Endodermal cell (in vitro differentiated cells): ENCODE measurements at regions not wholly inside any gene's neighbourhood (a gene's known extent, or its start where the extent isn't known, plus 50 kb on each side); places are given as distances from the start of the nearest gene placed in this dataset.

ENCODE experiments used
- DNase-seq: peaks from one replicate; pipeline ENCODE4 v3.0.0-alpha.2; 2017
- H3K27ac ChIP-seq: 2 replicates; pipeline ENCODE4 v1.5.1; 2013; ENCODE audit warnings: mild to moderate bottlenecking, low read depth, low read length, moderate library complexity
- H3K27me3 ChIP-seq: 2 replicates; pipeline ENCODE4 v1.6.1; 2013; ENCODE audit warnings: mild to moderate bottlenecking, low read length, moderate library complexity; ENCODE audit not compliant: insufficient read depth, control insufficient read depth, poor library complexity, severe bottlenecking
- H3K36me3 ChIP-seq: 2 replicates; pipeline ENCODE4 v1.7.0; 2013; ENCODE audit warnings: mild to moderate bottlenecking, low read length, moderate library complexity; ENCODE audit not compliant: control insufficient read depth, insufficient read depth
- H3K4me1 ChIP-seq: one replicate; pipeline ENCODE4 v1.7.0; 2013; ENCODE audit warnings: low read length; ENCODE audit not compliant: control insufficient read depth, insufficient read depth
- H3K4me3 ChIP-seq: 2 replicates; pipeline ENCODE4 v1.5.1; 2013; ENCODE audit warnings: mild to moderate bottlenecking, low read length, moderate library complexity
- H3K9ac ChIP-seq: 2 replicates; pipeline ENCODE4 v1.6.1; 2013; ENCODE audit warnings: mild to moderate bottlenecking, low read length, moderate library complexity; ENCODE audit not compliant: poor library complexity, severe bottlenecking; ENCODE audit errors: extremely low read depth
- H3K9me3 ChIP-seq: 2 replicates; pipeline ENCODE4 v1.6.1; 2013; ENCODE audit warnings: mild to moderate bottlenecking, low read length, moderate library complexity; ENCODE audit not compliant: control insufficient read depth
- H3K27ac Mint-ChIP-seq: 2 replicates; pipeline ENCODE4 v1.8.0; 2020; ENCODE audit warnings: mixed read lengths
- H3K27me3 Mint-ChIP-seq: 2 replicates; pipeline ENCODE4 v1.8.0; 2021; ENCODE audit warnings: mild to moderate bottlenecking, mixed read lengths; ENCODE audit not compliant: insufficient read depth
- H3K36me3 Mint-ChIP-seq: 2 replicates; pipeline ENCODE4 v1.8.0; 2020; ENCODE audit warnings: low read depth, mixed read lengths
- H3K4me1 Mint-ChIP-seq: 2 replicates; pipeline ENCODE4 v1.8.0; 2020; ENCODE audit warnings: mixed read lengths
- H3K4me3 Mint-ChIP-seq: 2 replicates; pipeline ENCODE4 v1.8.0; 2020; ENCODE audit warnings: mild to moderate bottlenecking, moderate library complexity, mixed read lengths
- H3K9me3 Mint-ChIP-seq: 2 replicates; pipeline ENCODE4 v1.8.0; 2020; ENCODE audit warnings: mild to moderate bottlenecking, mixed read lengths
- WGBS, 2 experiments: methylation state at CpG; one replicate each; pipeline versions ENCODE4 v1.1.5 to v1.1.7; 2013; ENCODE audit warnings: missing lambda C conversion rate in 2 of 2, mixed read lengths in 1 of 2; ENCODE audit not compliant: insufficient coverage in 1 of 2, insufficient read length in 1 of 2; 5-methylcytosine and 5-hydroxymethylcytosine counted together
- TF ChIP-seq, protein P1 (sequence below): fragments of 200-600 bp; sonication (generic); conservative IDR thresholded peaks from 2 replicates; pipeline ENCODE4 v1.5.0; 2021; ENCODE audit warnings: antibody characterized with exemption, mild to moderate bottlenecking

DNA sequence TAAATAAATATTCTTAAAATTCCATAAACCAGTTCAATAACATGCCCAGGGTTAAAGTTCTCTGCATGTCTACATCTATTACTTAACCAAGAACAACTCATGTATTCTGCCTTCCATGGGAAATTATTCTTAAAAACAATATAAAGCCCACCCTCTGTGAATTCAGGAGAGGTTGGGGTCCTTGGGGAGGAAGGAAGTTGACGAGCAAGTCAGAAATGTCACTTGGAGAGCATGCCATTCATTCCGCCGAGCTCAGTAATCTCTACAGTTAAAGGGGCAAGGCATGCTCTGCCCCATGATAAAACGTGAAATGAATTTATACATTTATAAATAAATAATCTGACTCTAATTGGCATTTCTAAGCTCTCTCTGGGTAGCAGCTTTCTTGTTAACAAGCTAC is 405.1 kb downstream of the TOX3 start:
- H3K4me3 ChIP-seq: no peak overlapping the region
- no peaks in the 10 kb centered on the region for H3K36me3 ChIP-seq
- H3K27me3 ChIP-seq: no peaks in the 10 kb centered on the region
- WGBS, 2 experiments: 89% methylated on average over 3 of the region's 4 CpGs; no CpG with 5 or more reads in 1 of the 2 experiments
- no peaks in the 10 kb centered on the region for H3K4me1 ChIP-seq
- DNase-seq: no peak
- H3K4me1 Mint-ChIP-seq: no peaks in the 10 kb centered on the region
- H3K4me3 Mint-ChIP-seq: no peak overlapping the region
- TF ChIP-seq, protein P1, sequence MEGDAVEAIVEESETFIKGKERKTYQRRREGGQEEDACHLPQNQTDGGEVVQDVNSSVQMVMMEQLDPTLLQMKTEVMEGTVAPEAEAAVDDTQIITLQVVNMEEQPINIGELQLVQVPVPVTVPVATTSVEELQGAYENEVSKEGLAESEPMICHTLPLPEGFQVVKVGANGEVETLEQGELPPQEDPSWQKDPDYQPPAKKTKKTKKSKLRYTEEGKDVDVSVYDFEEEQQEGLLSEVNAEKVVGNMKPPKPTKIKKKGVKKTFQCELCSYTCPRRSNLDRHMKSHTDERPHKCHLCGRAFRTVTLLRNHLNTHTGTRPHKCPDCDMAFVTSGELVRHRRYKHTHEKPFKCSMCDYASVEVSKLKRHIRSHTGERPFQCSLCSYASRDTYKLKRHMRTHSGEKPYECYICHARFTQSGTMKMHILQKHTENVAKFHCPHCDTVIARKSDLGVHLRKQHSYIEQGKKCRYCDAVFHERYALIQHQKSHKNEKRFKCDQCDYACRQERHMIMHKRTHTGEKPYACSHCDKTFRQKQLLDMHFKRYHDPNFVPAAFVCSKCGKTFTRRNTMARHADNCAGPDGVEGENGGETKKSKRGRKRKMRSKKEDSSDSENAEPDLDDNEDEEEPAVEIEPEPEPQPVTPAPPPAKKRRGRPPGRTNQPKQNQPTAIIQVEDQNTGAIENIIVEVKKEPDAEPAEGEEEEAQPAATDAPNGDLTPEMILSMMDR: no peak
- no peaks in the 10 kb centered on the region for H3K27me3 Mint-ChIP-seq
- no peak overlapping the region for H3K9ac ChIP-seq
- H3K27ac ChIP-seq: no peak overlapping the region
- H3K9me3 Mint-ChIP-seq: no peaks in the 10 kb centered on the region
- no peaks in the 10 kb centered on the region for H3K9me3 ChIP-seq
- no peaks in the 10 kb centered on the region for H3K36me3 Mint-ChIP-seq
- no peak overlapping the region for H3K27ac Mint-ChIP-seq

- Histone ChIP-seq H3K9ac (no peak overlapping the region), H3K27me3 (no peaks in the 10 kb centered on the region), H3K27ac (no peak overlapping the region), H3K4me1 (no peaks in the 10 kb centered on the region), H3K4me3 (no peak overlapping the region), H3K36me3 (no peaks in the 10 kb centered on the region), H3K9me3 (no peaks in the 10 kb centered on the region)
- H3K9me3 Mint-ChIP-seq: no peaks in the 10 kb centered on the region
- no peaks in the 10 kb centered on the region for H3K4me1 Mint-ChIP-seq
- no peaks in the 10 kb centered on the region for H3K36me3 Mint-ChIP-seq
- no peak overlapping the region for H3K4me3 Mint-ChIP-seq
- DNase-seq: no peak
- TF ChIP-seq, protein P1: no peak
- H3K27ac Mint-ChIP-seq: no peak overlapping the region
- no peaks in the 10 kb centered on the region for H3K27me3 Mint-ChIP-seq
- WGBS, 2 experiments: 61 to 79% methylated on average over 2 to 3 of the region's 3 CpGs
These were observed 418.6 kb downstream of the TOX3 start for GRCh38 chr16:52128361-52128760.

DNA sequence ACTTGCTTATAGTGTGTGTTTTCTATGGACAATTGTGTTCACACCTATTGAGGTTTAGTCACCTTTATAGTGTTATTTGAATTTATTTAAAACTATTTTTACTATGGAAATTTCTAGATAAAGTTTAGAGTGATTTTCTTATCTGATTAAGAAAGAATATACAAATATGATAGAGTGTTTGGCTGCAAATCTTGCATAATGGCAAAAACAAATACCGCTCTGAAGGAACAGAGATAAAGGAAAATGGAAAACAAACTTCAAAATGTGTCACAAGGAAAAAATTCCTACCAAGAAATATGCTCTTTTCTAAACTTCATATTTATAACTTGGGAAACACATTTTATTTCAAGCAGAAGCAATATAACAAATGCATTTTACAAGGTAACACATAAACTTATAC is 423.1 kb downstream of the TOX3 start:
- H3K27ac ChIP-seq: no peak overlapping the region
- no peak overlapping the region for H3K9ac ChIP-seq
- peaks cover 11% of the 10 kb centered on the region for H3K9me3 ChIP-seq
- H3K36me3 Mint-ChIP-seq: no peaks in the 10 kb centered on the region
- H3K36me3 ChIP-seq: no peaks in the 10 kb centered on the region
- no peaks in the 10 kb centered on the region for H3K27me3 ChIP-seq
- no peak overlapping the region for H3K4me3 Mint-ChIP-seq
- H3K4me3 ChIP-seq: no peak overlapping the region
- TF ChIP-seq, protein P1: no peak
- H3K27ac Mint-ChIP-seq: no peak overlapping the region
- H3K27me3 Mint-ChIP-seq: no peaks in the 10 kb centered on the region
- no peaks in the 10 kb centered on the region for H3K4me1 ChIP-seq
- DNase-seq: no peak
- 100% methylated on average over 1 of the region's 1 CpG for WGBS, 2 experiments
- H3K9me3 Mint-ChIP-seq: peaks cover 18% of the 10 kb centered on the region
- H3K4me1 Mint-ChIP-seq: no peaks in the 10 kb centered on the region
